HG02973 (cell line): ENCODE measurements at regions not wholly inside any gene's neighbourhood (a gene's known extent, or its start where the extent isn't known, plus 50 kb on each side); places are given as distances from the start of the nearest gene placed in this dataset.

Source experiments
- ATAC-seq: cut with Tn5 transposase; IDR thresholded peaks from one replicate; pipeline ENCODE4 v1.9.1; 2021; ENCODE audit warnings: moderate library complexity; ENCODE audit not compliant: unreplicated experiment

DNA sequence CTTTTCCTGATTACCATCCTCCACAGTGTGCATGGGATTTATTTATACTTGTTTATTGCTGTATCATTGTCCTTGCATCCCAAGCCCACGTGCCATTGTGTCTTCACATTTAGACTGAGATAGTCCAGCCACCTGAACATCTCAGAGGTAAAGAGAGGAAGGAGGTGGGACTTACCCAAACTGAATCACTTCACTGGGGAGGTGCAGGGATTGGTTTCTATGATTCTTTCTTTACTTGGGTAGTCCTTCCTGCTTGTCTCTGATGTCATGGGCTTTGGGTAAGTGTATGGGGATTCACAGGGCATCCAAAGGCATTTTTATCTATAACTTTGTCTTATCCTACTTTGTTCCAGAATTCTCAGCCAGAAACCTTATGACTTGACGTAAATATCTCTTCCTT, 141.5 kb upstream of the UMPS start:
- no peak for ATAC-seq

DNA sequence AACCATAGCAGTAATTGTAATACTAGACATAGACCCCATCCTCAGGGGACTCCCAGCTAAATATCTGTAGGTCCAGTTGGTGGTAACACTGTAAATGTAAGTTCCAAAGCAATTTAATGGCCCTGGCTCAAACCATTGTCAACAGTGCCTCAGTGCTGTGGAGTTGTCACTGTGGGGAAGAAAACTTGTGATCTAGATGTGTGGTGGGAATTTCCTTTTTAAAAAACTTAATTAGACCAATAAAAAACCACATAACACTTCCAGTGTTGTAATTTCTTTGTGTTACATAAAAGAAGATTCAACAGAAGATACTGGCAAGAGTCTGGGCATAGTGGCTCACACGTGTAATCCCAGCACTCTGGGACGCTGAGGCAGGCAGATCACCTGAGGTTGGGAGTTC, 138.6 kb upstream of the UMPS start:
- ATAC-seq, result no peak

DNA sequence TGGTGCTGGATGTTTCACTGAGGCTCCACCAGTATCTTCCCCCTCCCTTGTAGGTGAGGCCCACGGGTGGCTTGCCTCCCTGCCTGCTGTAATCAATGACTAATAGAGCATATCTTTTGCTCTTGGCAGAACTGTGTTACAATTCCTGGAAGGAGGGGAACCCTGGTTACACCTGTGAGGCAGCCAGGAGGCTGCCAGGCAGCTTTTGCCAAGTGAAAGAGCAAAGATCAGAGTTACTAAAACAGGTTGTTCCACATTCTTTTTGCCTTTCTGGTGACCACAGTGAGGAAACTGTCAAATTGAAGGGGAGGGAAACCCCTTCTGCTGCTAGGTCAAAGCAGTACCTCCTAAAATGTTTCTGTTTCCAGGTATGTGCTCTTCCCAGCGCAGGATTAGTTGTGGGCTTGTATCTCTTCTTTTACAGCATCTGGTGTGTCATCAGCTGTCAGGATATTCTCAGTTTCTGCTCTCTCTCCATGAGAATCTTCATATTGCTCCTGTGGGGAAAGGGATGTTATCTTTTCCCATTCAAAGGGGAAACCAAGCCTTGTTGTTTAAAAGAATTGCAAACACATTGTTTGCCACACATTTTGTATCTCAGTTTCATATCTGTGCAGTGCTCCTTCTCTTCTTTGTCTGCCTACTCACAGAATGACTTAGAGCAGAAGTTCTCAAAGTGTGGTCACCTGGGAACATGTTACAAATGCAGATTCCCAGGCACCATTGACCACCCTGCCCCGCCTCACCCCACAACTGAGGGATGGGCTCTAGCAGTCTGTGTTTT, 137.4 kb upstream of the UMPS start:
- peak; percentile 69 for ATAC-seq

DNA sequence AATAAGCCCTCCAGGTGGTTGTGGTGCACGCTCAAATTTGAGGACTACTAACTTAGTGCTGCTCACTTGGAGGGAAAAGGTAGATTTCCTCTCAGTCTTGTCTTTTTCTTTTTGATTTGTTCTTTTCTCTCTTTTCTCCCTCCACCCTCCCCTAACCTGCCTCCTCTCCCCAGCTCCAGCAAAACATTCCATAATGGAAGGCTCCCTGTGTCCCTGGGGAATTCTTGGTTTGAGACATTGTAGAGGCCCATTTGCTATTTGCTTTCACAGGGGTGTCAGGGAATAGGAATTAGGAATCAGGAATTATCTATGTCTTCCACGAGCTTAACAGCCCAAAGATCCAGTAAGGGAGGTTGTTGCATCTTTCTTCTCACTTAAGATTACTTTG, 136.8 kb upstream of the UMPS start:
- ATAC-seq, result no peak

DNA sequence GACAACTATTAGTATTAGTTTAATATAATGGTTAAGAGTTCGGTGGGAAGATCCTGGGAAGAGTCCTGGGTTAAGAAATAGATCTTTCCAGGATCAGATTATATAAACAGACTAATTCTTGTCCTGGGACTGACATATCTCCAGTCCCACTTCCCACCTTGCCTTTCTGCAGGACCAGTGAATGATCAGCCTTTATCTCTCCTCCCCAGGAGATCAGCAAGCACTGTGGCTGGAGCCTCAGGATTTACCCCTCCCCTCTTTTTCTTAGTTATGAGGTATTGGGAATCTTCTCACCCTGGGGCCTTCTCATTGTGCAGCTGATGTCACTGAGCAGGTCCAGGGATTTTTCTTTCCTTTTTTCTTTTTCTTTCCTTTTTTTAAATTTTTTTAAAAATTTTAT, 135.7 kb upstream of the UMPS start:
- no peak for ATAC-seq

DNA sequence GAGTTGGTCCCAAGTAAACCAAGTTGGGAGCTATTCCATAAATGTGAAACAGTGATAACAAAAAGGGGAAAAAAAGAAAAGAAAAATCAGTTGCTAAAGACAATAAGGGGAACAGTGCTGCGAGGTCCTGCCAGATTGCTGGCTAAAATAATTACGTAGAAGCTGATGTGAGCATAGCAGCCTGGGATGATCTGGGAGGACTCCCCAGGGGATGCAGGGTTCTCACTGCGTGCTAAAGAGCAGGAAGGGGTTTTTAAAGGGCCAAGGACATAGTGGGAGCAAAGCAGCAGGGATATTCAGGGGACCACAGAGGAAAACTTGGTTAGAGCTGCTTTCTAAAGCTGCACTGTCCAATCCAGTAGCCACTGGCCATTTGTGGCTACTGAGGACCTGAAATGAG, 133.0 kb upstream of the UMPS start:
- ATAC-seq, result no peak

DNA sequence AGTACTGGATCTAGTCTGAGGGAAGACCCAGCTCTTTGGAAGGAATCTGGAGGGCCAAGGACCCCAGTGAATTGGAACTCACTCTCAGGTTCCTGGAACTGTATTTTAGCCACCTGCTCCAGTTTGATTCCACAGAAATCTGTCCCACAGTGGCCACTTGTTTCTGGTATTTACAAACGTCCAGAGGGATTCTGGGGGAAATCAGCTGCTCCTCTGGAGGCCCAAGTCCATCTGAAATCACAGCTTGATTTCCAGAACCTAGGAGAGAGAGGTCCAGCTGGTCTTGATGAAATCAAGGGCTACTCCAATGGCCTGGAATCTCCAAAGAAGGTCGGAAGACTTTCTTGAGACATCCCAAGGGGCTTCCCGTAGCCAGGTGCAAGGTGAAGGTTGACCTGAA, 132.3 kb upstream of the UMPS start:
- ATAC-seq, result no peak

DNA sequence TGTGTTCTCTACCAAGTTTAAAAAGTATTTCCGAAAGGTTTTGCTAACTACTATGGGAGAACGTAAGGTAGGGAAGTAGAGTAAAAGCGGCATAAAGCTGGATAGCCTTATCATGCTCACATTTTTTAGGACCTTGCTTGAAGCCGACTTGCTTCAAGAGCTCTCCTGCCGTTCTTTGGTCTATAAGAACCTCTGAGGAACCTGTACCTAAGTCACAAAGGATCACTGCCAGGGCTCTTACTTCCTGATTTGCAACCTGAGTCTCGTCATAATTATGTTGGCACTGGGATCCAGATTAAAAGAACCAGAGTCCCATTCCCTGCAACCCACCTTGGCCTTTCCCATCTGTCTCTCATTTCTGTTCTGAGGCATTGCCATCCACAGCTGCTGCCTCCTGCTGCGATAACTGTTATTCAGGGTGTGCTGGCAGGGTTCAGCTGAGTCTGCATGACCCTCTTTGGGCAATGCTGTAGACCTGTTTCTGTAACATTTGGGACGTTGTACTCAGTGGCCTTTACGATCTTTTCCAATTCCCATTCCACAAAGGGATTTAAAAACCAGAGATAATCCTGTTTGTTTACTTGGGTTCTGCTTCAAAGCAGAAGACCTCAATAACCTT, 131.0 kb upstream of the UMPS start:
- no peak for ATAC-seq

DNA sequence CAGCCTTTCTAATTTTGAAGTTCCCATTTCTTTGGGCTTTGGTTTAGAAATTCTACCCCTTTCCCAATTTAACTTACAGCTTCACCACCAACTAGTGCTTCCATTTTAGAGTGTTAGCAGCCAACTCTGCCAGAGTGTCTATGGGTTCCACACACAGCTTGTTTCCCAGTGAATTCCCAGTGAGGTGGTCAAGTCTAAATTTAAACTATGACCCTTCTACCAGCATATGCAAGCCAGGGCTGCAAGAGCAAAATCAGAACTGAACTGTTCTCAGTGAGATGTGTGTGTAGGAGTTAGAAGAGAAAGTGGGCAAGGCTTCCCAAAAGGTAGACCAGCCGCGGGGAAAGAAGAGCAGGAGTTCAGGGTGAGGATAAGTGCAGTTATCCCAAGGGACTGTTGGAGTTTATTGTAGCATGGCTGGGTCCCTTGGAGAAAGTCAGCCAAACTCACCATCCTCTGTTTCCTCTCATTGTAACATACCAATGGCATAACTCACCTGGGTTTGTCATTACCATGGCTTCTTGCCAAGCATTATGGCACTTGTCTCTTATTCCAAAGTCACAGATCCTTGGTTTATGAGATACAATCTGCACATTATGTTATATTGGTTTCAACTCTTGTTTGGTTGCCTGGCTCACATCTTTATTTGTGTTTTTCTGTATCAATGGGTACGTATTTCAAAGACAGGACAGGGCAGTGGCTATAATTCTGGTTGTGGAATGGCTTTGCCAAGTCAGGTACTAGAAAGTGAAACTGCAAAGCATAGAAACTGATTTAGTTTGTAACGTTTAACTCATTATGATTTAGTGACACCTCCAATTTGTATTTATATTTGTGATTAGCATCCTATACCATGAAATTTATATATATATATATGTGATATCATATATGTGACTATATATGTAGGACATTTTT, 130.2 kb upstream of the UMPS start:
- no peak for ATAC-seq

DNA sequence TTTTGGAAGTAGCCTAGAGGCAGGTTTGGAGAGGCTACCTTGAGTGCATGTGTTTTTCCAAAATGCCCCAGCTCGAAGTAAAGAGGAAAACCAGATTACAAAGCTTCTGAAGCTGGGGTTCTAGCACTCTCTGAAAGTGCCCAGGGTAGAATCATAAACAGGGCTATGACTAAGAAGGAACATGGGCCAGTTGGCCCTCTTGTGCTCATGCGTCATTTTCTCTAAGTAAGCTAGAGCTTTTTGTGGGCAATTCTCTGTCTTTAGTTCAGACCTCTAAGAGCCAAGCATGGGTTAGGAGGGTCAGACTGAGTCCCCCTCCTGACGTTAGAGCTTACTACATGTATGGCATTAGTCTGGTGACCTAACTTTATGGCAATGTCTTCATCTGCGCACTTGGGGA, 129.5 kb upstream of the UMPS start:
- ATAC-seq, result no peak

DNA sequence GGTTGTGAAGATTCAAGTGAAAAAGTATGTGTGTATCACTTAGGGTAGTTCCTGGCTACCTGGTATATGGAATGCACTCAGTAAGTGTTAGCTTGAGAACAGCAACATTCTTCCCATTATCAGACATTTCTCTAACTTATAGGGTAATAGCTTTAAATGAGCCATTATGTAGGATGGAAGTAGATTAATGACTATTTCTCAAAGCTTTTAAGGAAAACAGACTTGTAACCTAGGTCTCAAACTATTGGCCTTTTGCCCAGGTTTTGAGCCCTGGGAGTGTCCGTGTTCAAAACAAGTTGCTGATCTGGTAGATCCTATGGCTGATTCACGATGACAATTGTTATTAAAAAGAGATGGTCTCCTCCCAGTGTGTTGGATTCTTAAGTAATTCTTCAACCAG, 129.1 kb upstream of the UMPS start:
- ATAC-seq, result no peak

DNA sequence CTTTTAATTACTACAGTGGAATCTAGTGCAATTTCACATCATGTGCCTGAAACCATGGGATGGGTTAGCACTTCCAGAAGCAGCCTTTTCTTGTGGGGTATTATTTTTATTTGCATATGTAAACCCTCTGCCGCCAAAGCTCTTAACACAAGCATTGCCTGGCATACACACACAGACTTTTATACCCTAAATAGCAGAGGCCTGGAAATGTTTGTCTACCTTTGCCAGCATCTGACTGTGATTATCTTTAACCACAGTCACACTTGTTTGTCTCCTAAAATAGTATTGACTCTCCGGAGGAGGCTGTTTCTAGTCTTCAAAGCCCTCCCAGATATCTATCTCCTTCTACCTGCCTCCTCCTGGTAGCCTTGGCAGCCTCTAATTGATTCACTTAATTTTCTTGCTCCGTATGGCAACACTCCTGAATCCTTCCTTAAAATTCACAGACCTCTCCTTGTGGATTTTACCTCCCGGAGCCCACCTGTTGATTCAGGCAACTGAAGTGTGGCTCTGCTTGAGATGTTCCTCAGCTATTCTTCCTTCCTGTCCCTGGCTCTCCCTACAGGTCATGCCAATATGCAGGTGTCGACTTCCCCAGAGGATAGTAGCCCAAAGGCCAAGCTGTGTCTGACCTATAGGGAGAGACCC, 127.1 kb upstream of the UMPS start:
- no peak for ATAC-seq

DNA sequence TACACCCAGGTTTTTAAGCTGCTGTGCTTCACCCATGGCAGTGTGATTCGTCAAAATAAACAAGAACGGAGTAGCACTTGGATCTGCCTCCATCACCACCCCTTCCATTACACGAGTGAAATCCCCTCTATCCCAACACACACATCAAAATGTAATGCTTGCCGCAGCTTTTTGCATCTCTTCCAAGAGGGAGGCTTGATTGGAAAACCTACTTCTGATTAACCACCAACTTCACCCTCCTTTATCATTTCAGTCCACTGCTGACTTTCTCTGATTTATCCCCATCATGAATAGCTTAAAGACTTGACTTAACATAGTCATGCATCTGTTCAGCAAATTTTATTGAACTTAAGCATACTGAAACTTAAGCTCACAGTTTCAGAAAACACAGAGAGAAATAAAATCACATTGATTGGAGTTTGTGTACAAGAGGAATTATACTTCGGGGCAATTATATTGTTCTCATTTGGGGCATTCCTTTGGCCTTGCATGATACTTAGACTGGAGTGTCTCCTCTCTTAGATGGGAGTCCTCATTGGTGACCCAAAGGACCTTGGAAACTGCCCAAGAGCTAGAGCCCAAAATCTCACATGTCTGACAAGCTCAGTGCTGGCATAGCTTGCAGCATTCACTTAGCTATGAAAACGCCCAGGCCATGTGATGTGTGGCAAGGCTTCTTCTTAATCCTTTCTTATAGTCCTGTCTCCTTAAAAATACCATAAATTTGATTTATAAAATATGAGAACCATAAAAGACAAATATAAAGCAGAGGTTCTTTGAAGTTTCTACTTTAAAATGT, 124.3 kb upstream of the UMPS start:
- ATAC-seq, result no peak

DNA sequence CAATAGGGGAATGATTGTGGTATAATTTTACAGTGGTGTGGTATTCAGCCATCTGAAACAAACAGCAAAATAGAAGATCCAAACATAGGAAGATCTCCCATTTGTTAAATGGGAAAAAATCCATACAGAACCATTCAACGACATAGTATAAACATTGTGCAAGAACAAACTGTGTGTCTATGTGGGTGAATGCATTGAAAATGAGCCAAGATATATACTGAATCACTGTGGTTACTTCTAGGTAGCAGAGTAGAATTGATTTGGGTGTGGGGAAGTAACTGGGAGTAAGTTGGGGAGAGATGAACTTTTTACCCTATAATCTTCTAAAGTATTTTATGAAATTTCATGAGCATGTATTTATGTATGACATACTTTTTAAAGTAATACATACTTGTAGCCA, 123.1 kb upstream of the UMPS start:
- ATAC-seq, result no peak

DNA sequence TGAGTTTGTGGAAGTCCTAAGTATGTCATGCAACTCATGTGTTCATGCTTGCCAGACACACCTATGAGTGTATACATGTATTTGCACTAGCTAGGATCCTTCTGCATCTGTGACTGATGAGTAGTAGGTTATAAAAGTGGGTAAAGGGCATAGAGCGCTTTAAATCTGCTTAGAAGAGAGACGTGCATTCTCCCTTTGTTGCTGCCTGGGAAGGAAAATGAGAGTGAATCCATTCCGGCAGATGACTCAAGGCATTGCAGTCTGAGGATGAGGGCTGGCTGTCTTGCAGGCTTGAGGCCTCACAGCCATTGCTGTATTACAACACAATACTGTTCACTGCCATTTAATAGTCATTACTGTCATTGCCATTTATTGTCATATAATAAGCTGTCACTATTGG, 120.8 kb upstream of the UMPS start:
- ATAC-seq, result no peak

DNA sequence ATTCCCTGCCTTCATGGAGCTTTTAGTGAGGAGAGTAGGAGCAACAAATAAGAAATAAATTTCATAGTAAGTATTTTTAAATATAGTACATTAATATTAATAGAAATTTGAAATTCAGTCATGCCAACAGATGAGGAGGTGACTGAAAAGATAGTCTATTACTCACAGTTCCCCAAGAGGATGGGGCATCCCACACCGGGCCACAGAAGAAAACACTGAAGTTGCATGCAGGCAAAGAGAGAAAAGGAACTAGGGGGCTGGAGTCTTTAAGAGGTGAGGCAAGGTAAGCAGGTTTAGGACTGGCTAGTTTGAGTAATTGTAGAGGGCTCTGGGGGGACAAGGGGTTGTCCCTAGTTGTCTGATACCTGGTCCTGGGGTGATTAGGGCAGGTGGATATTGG, 120.1 kb upstream of the UMPS start:
- no peak for ATAC-seq

DNA sequence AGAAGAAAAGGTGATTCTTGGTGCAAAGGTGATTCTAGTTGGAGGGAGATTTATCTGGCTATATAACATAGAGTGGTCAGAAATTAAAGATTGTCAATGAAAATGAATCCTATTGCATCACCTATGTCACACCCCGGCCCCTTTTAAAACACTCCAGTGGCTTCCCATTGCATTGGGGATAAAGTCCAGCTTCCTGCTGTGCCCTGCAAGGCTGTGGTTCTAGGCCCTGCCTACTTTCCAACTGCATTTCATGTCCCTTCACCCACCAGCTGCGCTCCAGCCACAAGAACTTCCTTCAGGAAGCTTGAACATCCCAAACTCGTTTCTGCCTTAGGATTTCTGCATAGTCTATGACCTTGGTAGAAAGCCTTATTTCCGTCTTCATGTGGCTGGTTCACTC, 118.7 kb upstream of the UMPS start:
- no peak for ATAC-seq

DNA sequence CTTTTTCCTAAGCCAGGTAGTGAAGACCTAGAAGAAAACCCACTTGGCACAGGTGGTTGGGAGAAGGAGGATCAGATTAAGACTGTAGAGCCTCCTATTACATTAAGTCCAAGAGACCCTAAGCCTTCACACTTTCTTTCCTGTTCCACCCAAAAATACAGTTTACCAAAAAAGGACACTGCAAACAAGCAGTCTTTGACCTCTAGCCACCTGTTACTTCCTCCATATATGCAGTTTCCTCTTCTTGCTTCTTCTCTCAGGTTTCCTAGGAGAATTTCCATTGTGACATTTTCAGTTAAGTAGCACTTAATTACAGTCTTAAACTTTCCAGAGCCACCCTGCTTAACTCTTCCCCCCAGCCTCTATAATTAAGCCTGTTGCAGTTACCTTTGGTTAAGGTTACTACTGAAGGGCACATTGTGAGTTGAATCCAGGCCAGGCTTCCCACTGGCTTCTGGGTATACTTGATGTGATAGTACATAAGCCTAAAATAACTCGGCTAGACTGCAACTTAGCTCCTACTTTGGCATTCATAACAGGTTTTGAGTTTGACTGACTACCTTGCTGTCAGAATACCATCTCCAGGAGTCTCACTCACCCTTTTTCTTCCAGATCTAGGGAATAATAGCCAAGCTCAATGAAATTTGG, 114.2 kb upstream of the UMPS start:
- no peak for ATAC-seq

DNA sequence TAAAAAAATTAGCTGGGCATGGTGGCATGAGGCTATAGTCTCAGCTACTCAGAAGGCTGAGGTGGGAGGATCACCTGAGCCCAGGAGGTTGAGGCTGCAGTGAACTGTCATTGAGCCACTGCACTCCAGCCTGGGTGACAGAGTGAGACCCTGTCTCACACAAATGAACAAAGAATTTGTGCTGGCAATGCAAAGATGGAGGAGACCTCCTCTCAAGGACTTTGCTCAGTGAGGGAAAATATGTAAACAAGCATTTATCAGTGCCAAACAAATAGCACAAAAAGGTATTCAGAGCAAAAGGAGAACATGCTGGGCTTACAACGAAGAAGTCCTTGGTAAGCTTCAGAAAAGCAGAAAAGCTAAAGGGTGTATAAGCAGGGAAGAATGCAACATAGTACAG, 113.1 kb upstream of the UMPS start:
- ATAC-seq, result no peak
